ENCODE measurements at regions not wholly inside any gene's neighbourhood (a gene's known extent, or its start where the extent isn't known, plus 50 kb on each side); places are given as distances from the start of the nearest gene placed in this dataset.
"Not testable (repeated sequence)": the region's sequence is repeated elsewhere in the genome, so short reads cannot be mapped to it uniquely, and the experiment has no call there.

DNA sequence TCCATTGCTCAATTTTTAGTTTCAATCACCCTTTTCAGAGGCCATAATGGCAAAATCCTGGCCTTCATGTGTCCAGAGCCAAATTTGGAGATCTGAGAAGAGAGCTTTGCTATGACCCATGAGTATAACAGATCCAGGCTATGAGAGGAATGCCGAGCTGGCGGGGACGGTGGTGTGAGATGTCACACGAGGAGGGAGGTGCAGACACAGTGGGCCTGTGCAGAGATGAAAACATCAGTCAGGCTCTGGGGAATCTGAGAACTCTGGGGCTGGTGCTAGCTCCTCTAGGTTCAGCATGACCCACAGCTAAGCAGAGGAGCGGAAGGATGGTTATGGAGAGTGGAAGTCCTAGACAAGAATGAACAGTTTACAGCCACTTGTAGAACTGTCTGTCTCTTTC is 398.3 kb upstream of the ATP10A start:
- no peak for DNase-seq (ENCODE audit: low read depth, low spot score)

DNA sequence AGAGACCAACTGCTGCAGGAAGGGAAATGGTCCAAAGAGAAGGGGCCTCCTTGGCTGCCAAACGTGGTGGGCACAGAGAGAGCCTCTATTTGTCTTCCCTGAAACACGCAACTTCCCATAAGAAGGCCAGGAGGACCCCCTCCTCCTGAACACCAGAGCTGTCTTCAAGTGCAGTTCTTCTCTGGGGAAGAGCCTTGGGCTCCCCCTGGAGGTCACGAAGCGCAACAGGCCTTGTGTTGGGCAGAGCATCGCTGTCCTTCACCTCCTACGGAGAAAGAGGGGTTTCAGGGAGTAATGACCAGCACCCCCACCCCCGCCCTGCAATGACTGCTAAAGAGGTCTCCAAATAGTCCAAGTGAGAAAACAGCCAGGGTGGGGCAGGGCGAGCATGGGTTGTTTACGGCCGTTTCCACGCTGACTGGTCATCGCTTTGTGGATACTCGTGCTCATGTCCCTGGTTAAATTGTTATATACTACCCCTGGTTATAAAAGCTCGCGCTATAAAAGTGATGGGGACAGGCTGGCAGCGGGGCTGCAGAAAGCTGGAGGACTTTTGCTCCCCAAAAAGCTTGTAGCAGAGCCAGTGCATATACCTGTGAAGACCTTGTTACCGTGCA is 397.5 kb upstream of the ATP10A start:
- DNase-seq (ENCODE audit: low read depth, low spot score): no peak

DNA sequence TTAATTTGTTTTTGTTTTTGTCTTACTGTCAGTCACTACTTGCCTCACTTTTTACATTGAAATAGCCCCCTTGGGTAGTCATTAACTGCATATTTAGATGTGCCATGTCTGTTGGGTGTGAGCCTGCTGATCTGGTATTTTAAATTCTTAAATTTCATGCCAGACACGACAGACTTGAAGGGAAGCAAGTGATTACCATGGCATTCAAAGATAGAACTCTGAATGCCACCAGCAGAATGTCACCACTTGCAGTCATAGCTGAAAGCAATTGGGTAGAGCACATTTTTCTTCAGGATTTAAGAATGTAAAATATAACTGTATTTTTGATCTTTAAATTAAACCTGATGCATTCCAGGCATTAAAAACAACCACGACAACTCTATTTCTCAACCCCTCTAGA is 396.5 kb upstream of the ATP10A start:
- no peak for DNase-seq (ENCODE audit: low read depth, low spot score)

DNA sequence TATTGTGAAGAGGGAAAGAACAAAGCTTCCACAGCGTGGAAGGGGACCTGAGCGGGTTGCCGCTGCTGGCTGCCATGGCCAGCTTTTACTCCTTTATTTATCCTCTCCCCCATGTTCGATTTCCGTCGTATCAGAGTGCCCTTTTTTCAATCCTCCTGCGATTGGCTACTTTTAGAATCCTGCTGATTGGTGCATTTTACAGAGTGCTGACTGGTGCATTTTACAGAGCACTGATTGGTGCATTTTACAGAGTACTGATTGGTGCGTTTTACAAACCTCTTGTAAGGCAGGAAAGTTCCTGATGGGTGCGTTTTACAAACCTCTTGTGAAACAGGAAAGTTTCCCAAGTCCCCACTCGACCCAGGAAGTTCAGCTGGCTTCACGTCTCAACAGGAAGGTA is 381.7 kb upstream of the ATP10A start:
- DNase-seq (ENCODE audit: low read depth, low spot score): not testable (repeated sequence)

DNA sequence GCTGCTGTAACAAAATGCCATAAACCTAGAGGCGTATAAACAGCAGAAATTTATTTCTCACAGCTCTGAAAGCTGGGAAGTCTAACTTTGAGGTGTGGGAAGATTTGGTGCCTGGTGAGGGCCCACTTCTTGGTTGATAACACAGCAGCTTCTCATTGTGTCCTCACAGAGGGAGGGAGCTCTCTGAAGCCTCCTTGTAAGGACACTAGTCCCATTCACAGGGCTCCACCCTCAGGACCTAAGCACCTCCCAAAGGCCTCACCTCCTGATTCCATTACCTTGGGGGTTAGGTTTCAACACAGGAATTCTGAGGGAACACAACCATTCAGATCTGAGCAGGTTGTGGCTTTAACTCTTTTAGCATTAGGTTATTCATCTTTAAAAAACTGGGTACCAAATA is 380.3 kb upstream of the ATP10A start:
- no peak for DNase-seq (ENCODE audit: low read depth, low spot score)

DNA sequence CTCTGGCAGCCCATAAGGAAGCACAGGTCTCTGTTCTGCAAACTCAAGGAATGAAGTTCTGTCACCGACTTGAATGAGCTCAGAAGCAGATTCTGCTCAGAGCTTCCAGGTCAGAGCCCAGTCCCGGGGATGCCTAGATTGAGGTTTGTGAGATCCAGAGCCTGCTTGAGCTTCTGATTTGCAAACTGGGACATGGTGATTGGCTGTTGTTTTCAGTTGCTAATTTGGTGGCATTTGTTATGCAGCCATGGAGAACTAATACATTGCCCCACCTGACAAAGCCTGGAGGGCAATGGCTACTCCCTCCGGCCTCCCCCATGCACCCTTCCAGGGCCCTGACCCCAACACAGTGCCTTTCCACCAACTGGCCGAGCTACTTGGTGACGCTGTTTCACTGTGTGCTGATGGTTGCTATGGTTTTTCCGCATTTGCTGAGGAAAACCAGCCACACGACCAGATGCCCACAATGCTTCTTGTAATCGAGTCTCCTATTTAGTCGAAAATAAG is 379.5 kb upstream of the ATP10A start:
- DNase-seq (ENCODE audit: low read depth, low spot score): no peak

DNA sequence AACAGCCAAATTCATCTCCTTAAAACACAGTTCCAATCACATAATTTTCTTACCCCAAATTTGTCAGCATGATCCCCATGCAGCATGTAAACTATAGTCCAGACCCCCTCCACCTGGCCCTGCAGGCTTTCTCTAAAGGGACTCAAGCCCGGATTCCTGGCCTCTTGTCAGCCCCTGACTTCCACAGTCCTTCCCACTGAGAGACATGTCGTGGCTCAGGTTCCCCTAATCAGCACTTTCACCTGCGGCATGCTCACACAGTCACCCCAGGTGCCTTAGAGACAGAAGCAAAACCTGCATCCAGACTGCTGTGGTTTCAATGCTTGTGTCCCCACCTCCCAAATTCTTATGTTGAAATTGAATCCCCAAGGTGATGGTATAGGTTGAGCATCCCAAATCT is 372.7 kb upstream of the ATP10A start:
- no peak for DNase-seq (ENCODE audit: low read depth, low spot score)

DNA sequence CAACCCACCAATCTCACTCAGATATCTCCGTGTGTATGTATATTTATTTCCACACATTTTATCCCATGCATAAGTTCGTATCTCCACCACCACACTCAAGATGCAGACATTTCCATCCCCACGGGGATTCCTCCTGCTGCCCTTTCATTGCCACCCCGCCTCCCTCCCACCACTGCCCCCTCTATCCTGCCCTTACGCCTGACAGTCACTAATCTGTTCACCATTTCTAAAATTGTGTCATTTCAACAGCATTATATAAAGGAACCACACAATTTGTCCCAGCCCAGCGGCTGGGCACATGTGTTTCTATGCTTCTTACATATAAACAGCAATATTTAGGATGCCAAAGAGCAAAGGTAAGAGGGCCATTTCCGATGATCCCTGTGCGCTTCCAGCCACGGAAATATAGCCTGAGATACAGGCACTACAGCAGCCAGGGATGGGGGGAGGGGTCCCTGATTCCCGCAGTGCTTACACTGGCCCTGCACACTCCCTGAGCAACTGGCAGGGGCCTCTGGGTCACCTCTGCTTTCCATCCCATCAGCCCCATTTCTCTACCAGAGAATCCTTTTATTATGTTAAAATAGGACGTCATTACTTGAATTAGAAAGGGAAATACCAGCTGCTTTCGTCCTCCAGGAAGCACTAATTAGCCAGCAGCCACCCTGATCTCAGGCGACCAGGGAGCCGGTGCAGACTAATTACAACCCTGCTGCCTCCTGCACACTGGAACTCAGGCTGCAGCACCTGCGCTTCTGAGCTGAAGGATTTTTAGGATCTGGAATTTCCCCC is 372.0 kb upstream of the ATP10A start:
- no peak for DNase-seq (ENCODE audit: low read depth, low spot score)

DNA sequence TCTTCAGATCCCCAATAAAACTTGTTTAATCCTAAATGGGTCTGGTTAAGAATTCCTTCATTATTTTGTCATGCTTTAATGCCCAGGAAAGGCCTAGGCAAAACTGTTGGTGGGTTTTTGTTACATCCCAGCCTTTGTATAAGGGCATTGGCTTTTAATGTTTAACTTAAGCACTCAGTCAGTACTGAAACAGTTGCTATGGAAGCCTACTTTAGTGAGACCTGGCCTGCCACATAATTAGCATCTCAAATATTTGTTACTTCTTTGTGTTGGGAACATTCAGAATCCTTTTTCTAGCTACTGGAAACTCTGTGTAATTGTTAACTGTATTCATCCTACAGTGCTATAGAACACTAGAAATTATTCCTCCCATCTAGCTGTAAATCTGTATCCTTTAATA is 369.6 kb upstream of the ATP10A start:
- no peak for DNase-seq (ENCODE audit: low read depth, low spot score)

DNA sequence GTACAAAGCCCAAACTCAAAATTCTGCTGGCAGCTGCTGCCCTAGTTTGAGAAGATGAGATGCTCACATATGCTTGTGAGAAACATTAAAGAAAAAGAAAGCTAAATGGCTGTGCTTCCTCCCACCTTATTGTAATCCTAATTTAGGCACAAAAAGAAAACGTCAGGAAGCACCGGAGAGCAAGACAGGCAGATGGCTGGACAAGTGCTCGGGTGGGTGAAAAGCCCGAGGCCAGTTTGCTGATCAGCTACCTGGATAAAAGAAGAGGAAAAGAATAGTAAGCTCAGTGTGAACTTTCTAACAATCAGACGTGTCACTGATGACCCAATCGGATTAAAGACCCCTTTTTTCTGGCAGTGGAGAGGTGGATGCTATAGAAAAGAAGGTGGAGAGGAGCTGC is 368.0 kb upstream of the ATP10A start:
- DNase-seq (ENCODE audit: low read depth, low spot score): no peak

DNA sequence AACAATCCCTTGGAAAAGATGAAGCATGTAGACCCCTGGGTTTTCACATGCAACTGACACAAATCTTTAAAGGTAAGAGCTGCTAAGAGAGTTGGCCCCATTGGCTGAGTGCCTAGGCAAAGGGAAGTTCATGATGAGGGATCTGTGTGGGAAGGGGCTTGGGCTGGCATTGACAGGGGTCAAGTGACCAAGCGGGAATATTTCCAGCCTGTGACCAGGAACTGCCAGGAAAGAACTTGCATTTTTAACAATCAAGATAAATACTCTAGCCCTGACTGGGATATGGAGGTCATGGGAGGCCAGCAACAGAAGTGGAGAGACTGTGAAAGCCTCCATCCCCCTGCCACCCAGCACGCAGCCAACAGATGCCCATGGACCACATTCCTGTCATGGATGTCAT is 361.1 kb upstream of the ATP10A start:
- DNase-seq (ENCODE audit: low read depth, low spot score): no peak

DNA sequence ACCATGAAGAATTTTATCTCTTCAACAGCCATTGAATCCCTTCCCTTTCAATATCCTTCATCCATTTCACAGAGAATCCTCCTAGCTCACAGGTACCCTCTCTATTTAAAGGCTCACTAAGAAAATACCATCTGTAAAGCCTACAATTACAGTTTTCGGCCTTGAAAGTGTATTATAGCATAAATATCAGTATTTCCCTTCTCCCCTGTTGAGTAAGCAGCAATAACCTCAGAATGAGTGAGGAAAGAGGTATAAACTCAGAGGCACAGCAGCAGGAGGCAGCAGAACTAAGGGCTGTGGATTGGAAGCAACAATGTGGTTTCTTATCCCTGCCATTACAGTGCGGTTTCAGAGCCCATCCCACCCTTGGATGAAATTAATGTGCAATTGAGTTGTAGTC is 360.6 kb upstream of the ATP10A start:
- no peak for DNase-seq (ENCODE audit: low read depth, low spot score)

DNA sequence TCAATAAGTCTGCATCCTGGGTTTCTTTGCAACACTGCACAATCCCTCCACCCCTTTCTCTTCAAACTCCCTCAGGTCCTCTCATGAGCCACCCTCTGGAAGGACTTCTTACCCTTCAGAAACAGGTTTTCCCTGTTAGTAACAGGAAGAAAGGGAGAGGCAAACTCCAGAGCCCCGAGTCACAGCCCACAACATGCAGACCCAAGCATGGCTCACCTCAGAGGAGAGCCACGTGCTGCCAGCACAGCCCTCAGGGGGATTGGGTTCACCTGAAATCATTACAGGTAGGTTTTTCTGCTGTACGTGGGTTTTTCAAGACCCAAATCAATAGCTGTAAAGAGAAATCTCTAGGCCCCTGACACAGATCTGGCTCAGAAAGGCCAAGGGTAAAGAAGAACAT is 359.7 kb upstream of the ATP10A start:
- DNase-seq (ENCODE audit: low read depth, low spot score): no peak

DNA sequence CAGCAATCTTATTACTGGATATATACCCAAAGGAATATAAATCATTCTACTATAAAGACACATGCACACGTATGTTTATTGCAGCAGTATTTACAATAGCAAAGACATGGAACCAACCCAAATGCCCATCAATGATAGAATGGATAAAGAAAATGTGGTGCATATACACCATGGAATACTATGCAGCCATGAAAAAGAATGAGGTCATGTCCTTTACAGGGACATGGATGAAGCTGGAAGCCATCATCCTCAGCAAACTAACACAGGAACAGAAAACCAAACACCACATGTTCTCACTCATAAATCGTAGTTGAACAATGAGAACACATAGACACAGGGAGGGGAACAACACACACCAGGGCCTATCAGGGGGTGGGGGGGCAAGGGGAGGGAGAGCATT is 353.9 kb upstream of the ATP10A start:
- not testable (repeated sequence) for DNase-seq (ENCODE audit: low read depth, low spot score)

DNA sequence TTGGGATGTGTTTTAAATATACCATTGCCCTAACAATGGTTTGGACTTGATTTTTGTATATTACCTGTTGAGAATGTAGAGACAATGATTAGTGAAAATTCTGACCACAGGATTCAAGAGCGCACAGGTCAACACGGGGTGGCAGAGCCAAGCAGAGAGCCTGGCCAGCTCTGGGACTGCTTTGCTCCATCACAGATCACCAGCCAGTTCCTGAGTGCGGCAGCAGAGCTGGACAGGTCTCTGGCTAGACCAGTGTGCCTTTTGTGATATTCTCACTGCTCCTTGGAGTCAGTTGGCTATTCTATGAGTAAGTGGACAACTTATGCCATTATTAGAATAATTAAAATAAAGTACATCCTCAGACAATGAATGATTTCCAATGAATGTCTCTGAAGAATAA is 351.2 kb upstream of the ATP10A start:
- DNase-seq (ENCODE audit: low read depth, low spot score): no peak

DNA sequence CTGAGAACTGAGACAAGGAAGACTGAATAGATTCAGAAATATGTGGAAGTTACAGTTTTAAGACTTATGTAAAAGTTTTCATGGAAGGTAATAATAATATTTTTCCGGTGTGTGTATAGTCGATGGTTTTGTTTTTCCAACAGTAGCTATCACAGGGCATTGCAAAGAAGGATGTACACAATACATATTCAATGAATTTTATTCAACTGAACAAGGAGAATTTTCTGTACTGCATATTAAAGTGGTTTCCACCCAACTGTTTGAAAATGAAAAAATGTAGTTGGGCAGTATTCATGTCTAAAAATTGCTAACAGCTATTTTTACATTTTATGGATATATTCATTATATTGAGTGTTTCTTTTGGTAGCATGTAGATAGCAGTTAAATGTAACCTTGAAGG is 350.3 kb upstream of the ATP10A start:
- no peak for DNase-seq (ENCODE audit: low read depth, low spot score)

DNA sequence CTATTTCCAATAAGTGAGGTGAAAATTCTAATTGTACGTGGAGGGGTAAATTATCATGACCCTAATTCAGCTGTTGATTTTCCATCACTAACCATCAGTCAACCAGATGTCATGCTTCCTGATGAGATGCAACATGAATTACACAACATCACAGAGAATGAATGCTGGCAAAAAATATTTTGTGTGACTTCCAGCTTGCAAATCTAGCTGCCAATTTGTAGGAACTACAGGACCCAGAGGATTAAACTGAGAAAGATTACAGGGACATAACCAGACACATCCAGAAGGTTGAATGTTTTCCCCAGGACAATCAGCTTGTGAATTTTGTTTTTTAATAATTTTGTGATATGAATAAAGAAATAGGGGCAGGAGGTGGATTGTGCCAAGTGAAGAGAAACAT is 349.0 kb upstream of the ATP10A start:
- DNase-seq (ENCODE audit: low read depth, low spot score): no peak

DNA sequence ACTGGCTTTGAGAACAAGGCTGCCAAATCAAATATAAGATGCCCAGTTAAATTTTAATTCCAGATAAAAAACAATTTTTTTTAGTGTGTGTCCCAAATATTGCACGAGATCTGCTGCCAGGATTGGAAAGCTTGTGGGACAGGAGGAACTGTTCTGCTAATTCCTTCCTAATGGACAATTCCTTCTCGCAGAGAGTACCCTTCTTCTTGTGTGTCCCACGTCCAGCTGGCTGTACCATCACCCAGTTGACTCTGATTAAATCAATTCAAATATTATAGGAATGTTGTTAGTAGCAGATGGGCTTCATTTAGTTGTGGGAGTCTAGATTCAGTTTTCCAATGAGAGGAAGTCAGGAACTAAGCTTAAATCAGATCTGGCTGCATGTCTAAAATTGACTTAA is 347.9 kb upstream of the ATP10A start:
- DNase-seq (ENCODE audit: low read depth, low spot score): no peak

DNA sequence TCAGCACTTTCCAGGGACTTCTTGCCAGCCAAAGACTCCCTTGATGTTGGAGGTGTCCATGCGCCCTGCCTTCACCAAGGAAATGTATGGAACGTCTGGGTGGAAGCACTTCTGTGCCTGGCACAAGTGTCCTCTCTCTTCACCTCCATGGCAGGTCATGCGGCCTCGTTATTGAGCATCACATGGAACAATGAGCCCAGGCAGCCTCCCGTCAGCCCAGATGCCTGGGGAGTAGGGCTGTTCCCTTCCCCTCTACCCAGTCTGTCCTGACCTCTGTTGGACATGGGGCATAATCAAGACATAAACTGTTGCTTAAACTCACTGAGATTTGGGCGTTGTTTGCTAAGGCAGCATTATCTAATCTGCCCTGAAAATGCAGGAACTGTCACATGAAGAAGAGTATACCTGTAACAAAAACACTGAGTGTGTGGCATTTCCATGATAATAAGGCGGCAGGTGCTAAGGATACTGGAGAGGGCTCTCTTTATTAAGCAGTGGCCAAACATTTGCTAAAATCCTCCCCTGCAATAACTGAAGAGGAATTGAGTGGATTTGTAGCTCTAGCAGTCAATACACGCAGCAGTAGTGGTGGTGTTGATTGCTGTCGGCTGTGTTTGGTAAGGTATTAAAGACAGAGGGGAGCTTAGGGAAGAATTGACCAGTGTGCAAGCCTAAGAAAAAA is 338.2 kb upstream of the ATP10A start:
- no peak for DNase-seq (ENCODE audit: low read depth, low spot score)

DNA sequence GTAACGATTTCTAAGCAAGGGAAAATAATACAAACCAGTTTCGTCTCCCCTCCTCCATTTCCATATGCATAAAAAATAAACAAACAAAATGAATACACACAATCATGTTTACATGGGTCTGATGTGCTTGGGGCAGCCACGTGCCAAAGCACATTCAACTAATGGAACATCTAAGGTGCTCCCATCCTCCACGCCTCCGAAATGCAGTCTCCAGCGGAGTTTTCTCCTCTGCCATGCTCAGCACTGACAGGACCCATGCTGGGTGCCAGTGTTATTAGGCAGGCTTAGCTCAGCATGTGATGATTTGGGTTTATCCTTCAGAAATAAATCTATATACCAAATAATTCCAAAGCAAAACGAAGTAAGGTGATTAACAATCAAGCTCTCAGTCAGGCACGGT is 337.3 kb upstream of the ATP10A start:
- no peak for DNase-seq (ENCODE audit: low read depth, low spot score)

DNA sequence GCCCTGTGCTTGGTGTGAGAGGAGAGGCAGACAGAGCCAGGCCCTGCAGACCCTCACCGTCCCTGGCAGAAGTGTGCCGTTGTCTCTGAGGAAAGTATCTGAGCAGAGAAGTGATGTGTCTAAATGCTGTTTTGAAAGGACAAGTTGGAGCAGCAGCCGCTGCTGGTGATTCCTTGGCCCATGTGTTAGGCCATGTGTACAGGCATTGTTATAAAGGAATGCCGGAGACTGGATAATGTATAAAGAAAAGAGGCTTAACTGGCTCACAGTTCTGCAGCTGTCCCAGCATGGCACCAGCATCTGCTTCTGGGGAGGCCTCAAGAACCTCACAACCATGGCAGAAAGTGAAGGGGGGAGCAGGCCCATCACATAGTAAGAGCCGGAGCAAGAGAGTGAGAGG is 334.6 kb upstream of the ATP10A start:
- DNase-seq (ENCODE audit: low read depth, low spot score): no peak

DNA sequence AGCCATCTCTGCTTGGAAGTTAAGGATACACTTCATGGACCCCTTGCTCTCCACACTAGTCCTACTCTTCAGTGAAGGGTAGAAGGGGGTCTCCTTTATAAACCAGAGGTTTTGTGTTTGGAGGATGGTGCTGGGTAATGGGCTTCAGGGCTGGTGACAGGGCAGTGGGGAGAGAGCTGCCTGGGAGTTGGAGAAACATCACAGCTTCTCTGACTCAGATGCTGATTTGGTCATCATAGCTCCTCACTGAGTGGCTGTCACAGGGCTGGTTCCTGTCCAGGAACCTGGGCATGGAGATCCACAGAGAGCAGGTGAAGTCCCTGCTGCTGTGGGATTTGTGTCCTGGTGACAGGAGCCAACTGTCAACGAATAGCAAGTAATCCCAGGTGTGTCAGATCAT is 333.9 kb upstream of the ATP10A start:
- DNase-seq (ENCODE audit: low read depth, low spot score): no peak

DNA sequence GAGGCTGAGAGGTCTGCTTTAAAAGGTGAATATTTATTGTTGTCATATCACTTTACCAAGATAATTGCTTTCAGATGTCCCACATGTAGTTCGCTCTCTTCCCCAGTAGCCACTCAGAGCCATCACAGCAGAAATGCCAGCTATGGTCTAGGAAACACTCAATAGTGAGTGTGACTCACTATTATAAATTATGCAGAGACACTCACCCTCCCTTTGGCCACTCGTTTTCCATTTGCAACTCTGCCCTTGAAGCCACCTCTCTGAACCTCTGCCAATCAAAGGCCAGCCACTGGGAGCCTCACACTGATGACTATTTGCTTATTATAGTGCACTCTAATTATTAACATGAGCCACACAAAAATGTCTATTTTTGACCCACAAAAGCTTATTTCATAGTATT is 328.1 kb upstream of the ATP10A start:
- DNase-seq (ENCODE audit: low read depth, low spot score): no peak

Measured in smooth muscle cell of the brain vasculature (primary cell).